Naive thymus-derived CD4-positive, alpha-beta T cell (primary cell): ENCODE measurements at regions not wholly inside any gene's neighbourhood (a gene's known extent, or its start where the extent isn't known, plus 50 kb on each side); places are given as distances from the start of the nearest gene placed in this dataset.

Source experiments
- ATAC-seq: fragments of 150-1000 bp; cut with Tn5 transposase; 2 replicates; pipeline ENCODE4 v1.10.0; 2021; ENCODE audit warnings: mild to moderate bottlenecking, moderate library complexity
- CTCF ChIA-PET: fragments of 350-600 bp; sonication (Branson Sonifier 250); formaldehyde crosslinking; loops from one replicate; lab custom pipeline; 2021; ENCODE audit warnings: antibody characterized with exemption; lab: Charles Lee
- POLR2A ChIA-PET: fragments of 350-600 bp; sonication (Branson Sonifier 250); formaldehyde crosslinking; loops from one replicate; lab custom pipeline; 2021; ENCODE audit warnings: antibody characterized with exemption, inconsistent platforms; lab: Charles Lee
- DNase-seq, 9 donors: peaks; one replicate each; pipeline versions ENCODE4 v3.0.0 to v3.0.0-alpha.2; 2020 to 2022; ENCODE audit warnings: mixed read lengths in 1 of 9
- H3K27ac ChIP-seq: one replicate; pipeline ENCODE4 v1.7.0; 2013; ENCODE audit warnings: mild to moderate bottlenecking, low read depth, low read length, moderate library complexity
- H3K27me3 ChIP-seq, 2 donors: one replicate each; pipeline ENCODE4 v1.7.0; 2013; ENCODE audit warnings: low read length in 2 of 2, mild to moderate bottlenecking in 2 of 2, moderate library complexity in 2 of 2; ENCODE audit not compliant: control insufficient read depth in 2 of 2, insufficient read depth in 2 of 2
- H3K36me3 ChIP-seq, 3 experiments: 1 replicate in 2 of 3; 2 replicates in 1 of 3; pipeline ENCODE4 v1.7.0; 2013; ENCODE audit warnings: low read length in 3 of 3, mild to moderate bottlenecking in 3 of 3, moderate library complexity in 1 of 3; ENCODE audit not compliant: insufficient read depth in 3 of 3, control insufficient read depth in 2 of 3
- H3K4me1 ChIP-seq, 2 donors: one replicate each; pipeline ENCODE4 v1.7.0; 2013; ENCODE audit warnings: low read length in 2 of 2, mild to moderate bottlenecking in 2 of 2, moderate library complexity in 1 of 2; ENCODE audit not compliant: control insufficient read depth in 2 of 2, insufficient read depth in 2 of 2
- H3K4me3 ChIP-seq: 2 replicates; pipeline ENCODE4 v1.7.0; 2013; ENCODE audit warnings: mild to moderate bottlenecking, low read length
- H3K9me3 ChIP-seq, 3 experiments: 1 replicate in 2 of 3; 2 replicates in 1 of 3; pipeline ENCODE4 v1.7.0; 2013; ENCODE audit warnings: low read length in 3 of 3; ENCODE audit not compliant: control insufficient read depth in 2 of 3
- H3K27ac Mint-ChIP-seq, 9 donors: one replicate each; pipeline ENCODE4 v1.8.0; 2020 to 2022; ENCODE audit warnings: mixed read lengths in 9 of 9, mild to moderate bottlenecking in 8 of 9, moderate library complexity in 5 of 9, inconsistent platforms in 2 of 9
- H3K27me3 Mint-ChIP-seq, 5 donors: one replicate each; pipeline ENCODE4 v1.8.0; 2021 to 2022; ENCODE audit warnings: mixed read lengths in 5 of 5, mild to moderate bottlenecking in 1 of 5
- H3K36me3 Mint-ChIP-seq, 5 donors: one replicate each; pipeline ENCODE4 v1.8.0; 2020 to 2022; ENCODE audit warnings: mixed read lengths in 5 of 5, mild to moderate bottlenecking in 3 of 5, inconsistent platforms in 1 of 5
- H3K4me1 Mint-ChIP-seq, 7 donors: one replicate each; pipeline ENCODE4 v1.8.0; 2020 to 2022; ENCODE audit warnings: mixed read lengths in 7 of 7, mild to moderate bottlenecking in 3 of 7, inconsistent platforms in 1 of 7
- H3K4me3 Mint-ChIP-seq, 10 donors: one replicate each; pipeline ENCODE4 v1.8.0; 2020 to 2022; ENCODE audit warnings: mild to moderate bottlenecking in 10 of 10, mixed read lengths in 10 of 10, moderate library complexity in 6 of 10, inconsistent platforms in 2 of 10
- H3K9me3 Mint-ChIP-seq, 11 donors: one replicate each; pipeline ENCODE4 v1.8.0; 2020 to 2022; ENCODE audit warnings: mixed read lengths in 11 of 11, mild to moderate bottlenecking in 4 of 11, inconsistent platforms in 1 of 11, moderate library complexity in 1 of 11
- intact Hi-C, 2 donors: fragments of 100-400 bp; cut with micrococcal nuclease; formaldehyde crosslinking; loops; one replicate each; pipeline ENCODE4 v1.15.1; 2023

GRCh38 chr5:174189654-174190541 lies 144.4 kb downstream of the NSG2 start:
- no peak overlapping the region for H3K27ac Mint-ChIP-seq
- intact Hi-C loops: no loop called here
- peaks cover 0 to 5% (median 0%) of the 10 kb centered on the region in 11 donors for H3K9me3 Mint-ChIP-seq
- no peak for DNase-seq
- Histone ChIP-seq H3K36me3 (no peaks in the 10 kb centered on the region), H3K9me3 (no peaks in the 10 kb centered on the region), H3K4me1 (no peaks in the 10 kb centered on the region), H3K4me3 (no peak overlapping the region), H3K27me3 (no peaks in the 10 kb centered on the region), H3K27ac (no peak overlapping the region)
- H3K36me3 Mint-ChIP-seq: no peaks in the 10 kb centered on the region
- peaks cover 0 to 37% (median 0%) of the 10 kb centered on the region in 5 donors for H3K27me3 Mint-ChIP-seq
- no peak for ATAC-seq
- no peaks in the 10 kb centered on the region for H3K4me1 Mint-ChIP-seq
- H3K4me3 Mint-ChIP-seq: no peak overlapping the region
- POLR2A ChIA-PET: no interaction called here
- CTCF ChIA-PET: no interaction called here

GRCh38 chr5:174191076-174191475 lies 145.6 kb downstream of the NSG2 start:
- CTCF ChIA-PET: no interaction called here
- Mint-ChIP-seq H3K27ac (no peak overlapping the region), H3K9me3 (peaks cover 0 to 5% (median 0%) of the 10 kb centered on the region in 11 donors), H3K36me3 (no peaks in the 10 kb centered on the region), H3K4me3 (no peak overlapping the region), H3K27me3 (peaks cover 0 to 28% (median 0%) of the 10 kb centered on the region in 5 donors), H3K4me1 (no peaks in the 10 kb centered on the region)
- POLR2A ChIA-PET: no interaction called here
- intact Hi-C loops: no loop called here
- Histone ChIP-seq H3K4me3 (no peak overlapping the region), H3K27me3 (no peaks in the 10 kb centered on the region), H3K9me3 (no peaks in the 10 kb centered on the region), H3K4me1 (no peaks in the 10 kb centered on the region), H3K36me3 (no peaks in the 10 kb centered on the region), H3K27ac (no peak overlapping the region)
- no peak for ATAC-seq
- DNase-seq: no peak

GRCh38 chr5:174191850-174192655 lies 146.5 kb downstream of the NSG2 start:
- Mint-ChIP-seq H3K27me3 (peaks cover 0 to 20% (median 0%) of the 10 kb centered on the region in 5 donors), H3K9me3 (peaks cover 0 to 5% (median 0%) of the 10 kb centered on the region in 11 donors), H3K4me3 (no peak overlapping the region), H3K36me3 (no peaks in the 10 kb centered on the region), H3K4me1 (no peaks in the 10 kb centered on the region), H3K27ac (no peak overlapping the region)
- no peak overlapping the region for H3K27ac ChIP-seq
- intact Hi-C loops: no loop called here
- ChIA-PET CTCF (no interaction called here), POLR2A (no interaction called here)
- ATAC-seq (no peak), DNase-seq (no peak)
- no peaks in the 10 kb centered on the region for H3K36me3 ChIP-seq
- H3K27me3 ChIP-seq: no peaks in the 10 kb centered on the region
- H3K4me3 ChIP-seq: no peak overlapping the region
- no peaks in the 10 kb centered on the region for H3K9me3 ChIP-seq
- H3K4me1 ChIP-seq: no peaks in the 10 kb centered on the region

GRCh38 chr5:174192901-174193300 lies 147.4 kb downstream of the NSG2 start:
- ATAC-seq: no peak
- no peak for DNase-seq
- H3K4me1 Mint-ChIP-seq: no peaks in the 10 kb centered on the region
- H3K27ac Mint-ChIP-seq: no peak overlapping the region
- no peak overlapping the region for H3K27ac ChIP-seq
- POLR2A ChIA-PET: no interaction called here
- no peaks in the 10 kb centered on the region for H3K27me3 ChIP-seq
- no peaks in the 10 kb centered on the region for H3K9me3 ChIP-seq
- no peak overlapping the region for H3K4me3 ChIP-seq
- intact Hi-C loops: no loop called here
- H3K4me3 Mint-ChIP-seq: no peak overlapping the region
- H3K4me1 ChIP-seq: no peaks in the 10 kb centered on the region
- CTCF ChIA-PET: no interaction called here
- H3K36me3 ChIP-seq: no peaks in the 10 kb centered on the region
- no peaks in the 10 kb centered on the region for H3K36me3 Mint-ChIP-seq
- H3K9me3 Mint-ChIP-seq: peaks cover 0 to 5% (median 0%) of the 10 kb centered on the region in 11 donors
- peaks cover 0 to 17% (median 0%) of the 10 kb centered on the region in 5 donors for H3K27me3 Mint-ChIP-seq

- no peak overlapping the region for H3K27ac Mint-ChIP-seq
Measured at GRCh38 chr5:174195517-174195916, 150.0 kb downstream of the NSG2 start.

GRCh38 chr5:174197929-174198328 lies 152.4 kb downstream of the NSG2 start:
- no peak for DNase-seq
- Histone ChIP-seq H3K4me3 (no peak overlapping the region), H3K27ac (no peak overlapping the region), H3K36me3 (no peaks in the 10 kb centered on the region), H3K9me3 (no peaks in the 10 kb centered on the region), H3K27me3 (no peaks in the 10 kb centered on the region), H3K4me1 (no peaks in the 10 kb centered on the region)
- POLR2A ChIA-PET: no interaction called here
- Mint-ChIP-seq H3K27me3 (peaks cover 0 to 8% (median 0%) of the 10 kb centered on the region in 5 donors), H3K4me3 (no peak overlapping the region), H3K36me3 (no peaks in the 10 kb centered on the region), H3K27ac (no peak overlapping the region), H3K4me1 (no peaks in the 10 kb centered on the region), H3K9me3 (peaks cover 0 to 9% (median 2%) of the 10 kb centered on the region in 11 donors)
- intact Hi-C loops: no loop called here
- CTCF ChIA-PET: no interaction called here
- ATAC-seq: no peak

More at GRCh38 chr5:174195517-174195916, 150.0 kb downstream of the NSG2 start:
- Histone ChIP-seq H3K9me3 (no peaks in the 10 kb centered on the region), H3K36me3 (no peaks in the 10 kb centered on the region), H3K4me1 (no peaks in the 10 kb centered on the region), H3K27me3 (no peaks in the 10 kb centered on the region), H3K4me3 (no peak overlapping the region), H3K27ac (no peak overlapping the region)
- Mint-ChIP-seq H3K9me3 (peaks cover 0 to 2% (median 0%) of the 10 kb centered on the region in 11 donors), H3K4me3 (no peak overlapping the region), H3K27me3 (peaks cover 0 to 10% (median 0%) of the 10 kb centered on the region in 5 donors), H3K36me3 (no peaks in the 10 kb centered on the region), H3K4me1 (no peaks in the 10 kb centered on the region)
- DNase-seq: no peak
- CTCF ChIA-PET: no interaction called here
- POLR2A ChIA-PET: no interaction called here
- no peak for ATAC-seq
- intact Hi-C loops: no loop called here
